ENCODE measurements at regions not wholly inside any gene's neighbourhood (a gene's known extent, or its start where the extent isn't known, plus 50 kb on each side); places are given as distances from the start of the nearest gene placed in this dataset.

DNA sequence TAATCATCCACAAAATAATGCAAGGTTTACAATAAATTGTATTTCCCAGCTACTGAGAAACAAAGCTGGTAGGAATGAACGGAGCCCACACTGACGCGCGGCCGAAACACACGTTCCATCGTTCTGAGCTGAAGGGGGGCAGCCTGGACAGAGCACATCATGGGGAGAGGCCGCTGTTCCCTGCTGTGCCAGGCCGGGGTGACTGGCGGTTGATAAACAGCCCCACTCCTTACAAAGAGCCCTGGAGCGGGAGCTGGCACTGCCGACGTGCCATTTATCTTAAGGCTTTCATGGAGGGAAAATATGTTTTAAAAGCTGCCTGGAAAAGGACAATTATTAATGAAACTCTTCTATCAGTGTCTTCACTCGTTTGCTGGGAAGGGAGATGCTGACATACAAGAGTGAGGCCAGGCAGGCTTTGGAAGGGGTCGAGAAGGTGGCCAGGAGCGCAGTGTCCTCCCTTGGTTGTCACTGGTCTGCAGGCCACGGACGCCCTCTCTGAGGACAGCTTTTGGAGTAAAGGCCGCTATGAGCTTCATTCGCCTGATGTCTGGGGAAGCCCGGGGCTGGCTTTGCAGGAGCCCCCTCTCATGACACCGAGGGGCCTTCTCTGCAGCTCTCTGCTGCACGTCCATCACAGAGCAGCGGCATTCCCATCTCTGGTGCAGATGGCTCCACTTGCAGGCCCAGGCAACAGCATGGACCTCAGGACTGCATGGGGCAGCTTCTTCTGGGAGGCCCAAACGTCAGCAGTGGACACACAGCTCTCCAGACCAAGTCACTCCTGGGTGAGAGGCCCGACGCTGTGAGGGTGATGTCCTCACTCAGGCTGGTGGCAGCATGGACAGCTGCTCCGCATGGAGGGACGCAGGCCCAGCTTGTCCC is 355.3 kb upstream of the SFSWAP start:
- 83 to 84% methylated on average over 29 of the region's 29 CpGs for WGBS, 2 donors
- Histone ChIP-seq H3K27me3 (peaks cover 0 to 34% (median 12%) of the 10 kb centered on the region in 7 donors), H3K9me3 (peaks cover 0 to 9% (median 4%) of the 10 kb centered on the region in 11 donors), H3K4me3 (no peak overlapping the region), H3K4me1 (no peaks in the 10 kb centered on the region), H3K36me3 (no peaks in the 10 kb centered on the region), H3K27ac (no peak overlapping the region)
- DNase-seq (no peak), ATAC-seq (no peak)
- intact Hi-C loops (cut with DNase I), result no loop called here
- TF ChIP-seq, protein P1, sequence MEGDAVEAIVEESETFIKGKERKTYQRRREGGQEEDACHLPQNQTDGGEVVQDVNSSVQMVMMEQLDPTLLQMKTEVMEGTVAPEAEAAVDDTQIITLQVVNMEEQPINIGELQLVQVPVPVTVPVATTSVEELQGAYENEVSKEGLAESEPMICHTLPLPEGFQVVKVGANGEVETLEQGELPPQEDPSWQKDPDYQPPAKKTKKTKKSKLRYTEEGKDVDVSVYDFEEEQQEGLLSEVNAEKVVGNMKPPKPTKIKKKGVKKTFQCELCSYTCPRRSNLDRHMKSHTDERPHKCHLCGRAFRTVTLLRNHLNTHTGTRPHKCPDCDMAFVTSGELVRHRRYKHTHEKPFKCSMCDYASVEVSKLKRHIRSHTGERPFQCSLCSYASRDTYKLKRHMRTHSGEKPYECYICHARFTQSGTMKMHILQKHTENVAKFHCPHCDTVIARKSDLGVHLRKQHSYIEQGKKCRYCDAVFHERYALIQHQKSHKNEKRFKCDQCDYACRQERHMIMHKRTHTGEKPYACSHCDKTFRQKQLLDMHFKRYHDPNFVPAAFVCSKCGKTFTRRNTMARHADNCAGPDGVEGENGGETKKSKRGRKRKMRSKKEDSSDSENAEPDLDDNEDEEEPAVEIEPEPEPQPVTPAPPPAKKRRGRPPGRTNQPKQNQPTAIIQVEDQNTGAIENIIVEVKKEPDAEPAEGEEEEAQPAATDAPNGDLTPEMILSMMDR (IDR thresholded peaks at IDR 0.05), result no peak

DNA sequence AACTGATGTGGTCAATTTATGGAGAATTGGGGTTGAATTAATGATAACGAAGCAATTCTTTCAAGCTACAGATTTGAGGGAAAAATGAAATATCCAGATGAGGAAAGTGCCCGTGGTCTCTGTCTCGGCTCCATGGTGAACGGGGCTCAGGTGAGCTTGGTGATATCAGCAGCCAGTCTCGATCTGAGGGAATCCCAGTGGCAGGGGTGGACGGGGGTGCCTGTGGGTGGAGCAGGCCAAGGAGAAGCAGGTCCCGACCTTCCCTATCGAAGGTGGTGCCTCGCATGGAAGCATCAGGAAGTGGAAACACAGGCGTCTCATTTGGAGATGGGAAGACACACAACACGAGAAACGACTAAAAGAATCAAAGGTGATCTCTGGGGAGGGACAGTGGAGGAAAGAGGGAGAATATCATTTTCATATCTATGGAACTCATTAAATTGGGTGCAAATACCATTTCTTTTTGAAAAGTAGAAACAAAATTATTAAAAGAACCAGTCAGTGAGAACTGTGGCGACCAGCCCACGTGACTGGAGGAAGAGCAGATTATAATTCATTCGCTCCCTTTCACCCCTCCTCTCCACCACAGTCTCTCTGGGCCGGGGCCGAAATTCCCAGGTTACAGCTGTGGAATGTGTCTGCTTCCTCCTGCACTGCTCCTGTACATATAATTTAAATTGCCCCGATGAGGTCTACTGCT is 354.3 kb upstream of the SFSWAP start:
- no peak for ATAC-seq
- intact Hi-C loops (cut with DNase I), result no loop called here
- Histone ChIP-seq H3K27ac (no peak overlapping the region), H3K4me1 (no peaks in the 10 kb centered on the region), H3K36me3 (no peaks in the 10 kb centered on the region), H3K27me3 (peaks cover 0 to 32% (median 8%) of the 10 kb centered on the region in 7 donors), H3K4me3 (no peak overlapping the region), H3K9me3 (peaks cover 0 to 9% (median 3%) of the 10 kb centered on the region in 11 donors)
- TF ChIP-seq, protein P1 (IDR thresholded peaks at IDR 0.05), result no peak
- 65 to 76% methylated on average over 18 of the region's 18 CpGs for WGBS, 2 donors
- no peak for DNase-seq

DNA sequence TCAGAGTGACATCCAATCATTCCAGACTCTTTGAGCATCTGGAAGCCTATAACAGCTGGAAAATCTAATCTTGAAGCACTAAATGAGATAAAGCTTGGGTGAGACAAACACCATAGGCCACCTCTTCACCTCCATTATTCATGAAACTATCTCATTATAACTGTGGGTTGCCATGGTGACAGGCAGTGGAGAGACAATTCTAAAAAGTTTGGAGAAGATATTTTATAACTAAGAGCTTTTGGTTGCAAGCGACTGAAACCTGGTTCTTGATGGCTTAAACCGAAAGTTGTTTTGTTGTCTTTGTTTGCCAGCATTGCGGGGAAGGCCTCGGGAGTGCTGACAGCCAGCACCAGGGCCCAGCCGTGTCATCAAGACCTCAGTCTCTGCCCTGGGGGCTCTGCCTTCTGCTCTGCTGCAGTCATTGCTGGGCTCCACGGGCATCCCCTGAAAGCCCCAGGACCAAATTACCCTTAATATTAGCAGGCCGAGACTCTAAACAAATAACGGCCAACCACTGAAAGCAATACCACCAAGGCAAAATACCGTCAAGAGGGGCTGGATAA is 353.6 kb upstream of the SFSWAP start:
- DNase-seq (no peak), ATAC-seq (no peak)
- H3K27me3 ChIP-seq, result peaks cover 0 to 32% (median 7%) of the 10 kb centered on the region in 7 donors
- no peaks in the 10 kb centered on the region for H3K4me1 ChIP-seq
- 69 to 75% methylated on average over 9 of the region's 9 CpGs for WGBS, 2 donors
- intact Hi-C loops (cut with DNase I), result no loop called here
- H3K9me3 ChIP-seq, result peaks cover 0 to 9% (median 0%) of the 10 kb centered on the region in 11 donors
- no peak overlapping the region for H3K27ac ChIP-seq
- no peaks in the 10 kb centered on the region for H3K36me3 ChIP-seq
- H3K4me3 ChIP-seq, result no peak overlapping the region
- TF ChIP-seq, protein P1 (IDR thresholded peaks at IDR 0.05), result no peak

DNA sequence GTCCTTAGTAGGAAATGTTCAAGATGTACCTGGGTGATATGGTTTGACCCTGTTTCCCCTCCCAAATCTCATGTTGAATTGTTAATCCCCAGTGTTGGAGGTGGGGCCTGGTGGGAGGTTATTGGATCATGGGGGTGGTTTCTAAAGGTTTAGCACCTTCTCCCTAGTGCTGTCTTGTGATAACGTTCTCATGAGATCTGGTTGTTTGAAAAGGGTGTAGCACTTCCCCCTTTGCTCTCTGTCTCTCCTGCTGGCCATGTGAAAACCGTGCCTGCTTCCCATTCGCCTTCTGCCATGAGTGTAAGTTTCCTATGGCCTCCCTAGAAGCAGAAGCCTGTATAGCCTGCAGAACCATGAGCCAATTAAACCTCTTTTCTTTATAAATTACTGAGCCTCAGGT is 353.0 kb upstream of the SFSWAP start:
- Histone ChIP-seq H3K9me3 (peaks cover 0 to 9% (median 0%) of the 10 kb centered on the region in 11 donors), H3K4me1 (no peaks in the 10 kb centered on the region), H3K27ac (no peak overlapping the region), H3K27me3 (peaks cover 0 to 32% (median 7%) of the 10 kb centered on the region in 7 donors), H3K36me3 (no peaks in the 10 kb centered on the region), H3K4me3 (no peak overlapping the region)
- TF ChIP-seq, protein P1 (IDR thresholded peaks at IDR 0.05), result no peak
- intact Hi-C loops (cut with DNase I), result no loop called here
- WGBS, 2 donors, result 43 to 47% methylated on average over 3 of the region's 3 CpGs
- DNase-seq (no peak), ATAC-seq (no peak)
